H1 (cell line): ENCODE measurements at regions not wholly inside any gene's neighbourhood (a gene's known extent, or its start where the extent isn't known, plus 50 kb on each side); places are given as distances from the start of the nearest gene placed in this dataset.

Experiments used
- TBP ChIP-seq: IDR thresholded peaks from 2 replicates; pipeline ENCODE4 v1.6.1; 2011; ENCODE audit warnings: low read depth, low read length, improper control_type of control experiment

DNA sequence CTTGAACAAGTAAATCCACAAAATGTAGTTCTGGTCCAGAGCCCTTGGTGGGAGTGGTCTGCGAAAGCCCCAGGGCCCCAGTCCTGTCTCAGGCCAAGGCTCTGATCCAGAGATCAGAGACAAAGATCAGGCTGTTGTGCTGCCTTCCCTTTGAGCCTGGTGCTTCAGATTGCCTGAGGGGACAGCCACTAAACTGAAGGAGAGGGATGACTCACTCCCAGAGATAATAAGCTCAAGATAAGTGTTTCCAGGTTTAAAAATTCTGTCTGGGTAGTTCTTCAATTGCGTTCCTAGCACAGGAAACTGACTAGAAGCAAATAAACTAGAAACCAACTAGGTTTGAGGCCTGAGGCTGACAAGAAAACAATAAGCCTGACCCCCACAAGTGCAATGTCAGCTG lies 190.2 kb downstream of the RAMP3 start (continued):
- no peak for TF ChIP-seq TBP
